Heart left ventricle (tissue), 16 donors: ENCODE measurements at regions not wholly inside any gene's neighbourhood (a gene's known extent, or its start where the extent isn't known, plus 50 kb on each side); places are given as distances from the start of the nearest gene placed in this dataset.

ENCODE experiments used
- ATAC-seq, 4 donors: fragments of 200-7000 bp; cut with Tn5 transposase; one replicate each; pipeline ENCODE4 v1.9.1; 2020 to 2022; ENCODE audit warnings: moderate library complexity in 4 of 4, mild to moderate bottlenecking in 3 of 4, moderate number of reproducible peaks in 1 of 4
- DNase-seq, 5 donors: peaks; one replicate each; pipeline ENCODE4 v3.0.0-alpha.2; 2020
- H3K27ac ChIP-seq, 12 donors: fragments of 200-600 bp; sonication (generic) in 4 of 12; one replicate each; pipeline versions ENCODE4 v1.5.0 to v1.8.0; 2016 to 2022; ENCODE audit warnings: mild to moderate bottlenecking in 2 of 12
- H3K27me3 ChIP-seq, 9 donors: fragments of 200-600 bp; sonication (generic) in 2 of 9; one replicate each; pipeline versions ENCODE4 v1.5.1 to v1.8.0; 2016 to 2022; ENCODE audit warnings: mild to moderate bottlenecking in 3 of 9
- H3K36me3 ChIP-seq, 9 donors: fragments of 200-600 bp; sonication (generic) in 2 of 9; one replicate each; pipeline versions ENCODE4 v1.5.0 to v1.8.0; 2018 to 2022; ENCODE audit warnings: mild to moderate bottlenecking in 2 of 9
- H3K4me1 ChIP-seq, 12 donors: fragments of 200-600 bp; sonication (generic) in 4 of 12; one replicate each; pipeline versions ENCODE4 v1.5.0 to v1.8.0; 2016 to 2022; ENCODE audit warnings: mild to moderate bottlenecking in 3 of 12
- H3K4me3 ChIP-seq, 12 donors: fragments of 200-600 bp; sonication (generic) in 4 of 12; one replicate each; pipeline versions ENCODE4 v1.5.0 to v1.8.0; 2017 to 2022; ENCODE audit warnings: mild to moderate bottlenecking in 9 of 12, moderate library complexity in 4 of 12
- H3K9me3 ChIP-seq, 12 donors: fragments of 200-600 bp; sonication (generic) in 4 of 12; one replicate each; pipeline versions ENCODE4 v1.5.0 to v1.8.0; 2016 to 2022; ENCODE audit warnings: mild to moderate bottlenecking in 1 of 12
- POLR2A ChIP-seq, 2 donors: fragments of 450-650 bp; IDR thresholded peaks; one replicate each; pipeline ENCODE4 v1.6.1; 2017; ENCODE audit warnings: antibody characterized with exemption in 2 of 2, mild to moderate bottlenecking in 2 of 2, moderate library complexity in 2 of 2
- WGBS, 4 donors: extraction: QIAGEN DNeasy Blood & Tissue Kit in 2 of 4; methylation state at CpG; one replicate each; pipeline versions ENCODE4 v1.1.5 to v1.1.7; 2013 to 2018; 5-methylcytosine and 5-hydroxymethylcytosine counted together
- intact Hi-C, 10 donors: fragments of 100-400 bp; cut with DNase I; formaldehyde crosslinking; loops; one replicate each; pipeline versions ENCODE4 v1.11.1 to v1.14.2; 2022
- TF ChIP-seq, protein P1 (sequence below), 12 donors: fragments of 200-600 bp; sonication (generic) in 4 of 12; IDR thresholded peaks; one replicate each; pipeline versions ENCODE4 v1.5.0 to v1.8.0; 2018 to 2022; ENCODE audit warnings: antibody characterized with exemption in 12 of 12, mild to moderate bottlenecking in 5 of 12
- donor health status: ischemic (EF 13 %, LVEDD 7.1; RV severe dilation, severe dysfunction).
- donor health status: healthy with polysubstance abuse.
- donor health status: DM: no; HTN: yes; CAD: no.
- donor health status: DM: no; HTN: no; CAD: no.
- donor health status: ischemic (EF 25% LVEDD 6.9; RV normal size, moderate dysfunction).
- donor health status: ischemic (EF 25% LVEDD 5.7; RV mildly dilated, moderate dysfunction).
- donor health status: healthy.
- donor health status: DM: yes; HTN: yes; CAD: no.
- donor health status: ischemic (EF 35%, LVEDD 5.7; RV mildly dilated, moderate dysfunction).
- donor health status: nonischemic (EF 11% LVEDD 7.7; RV severe dilation, severe dysfunction).
- donor health status: DM: yes; HTN: yes; CAD: no.
- donor health status: PGD.
- donor health status: ischemic (EF 29% LVEDD 5.4; RV normal size, mild dysfunction).
- donor health status: nonischemic (EF 23%, LVEDD 6.1; RV moderate dilation, normal function).

- DNase-seq = peak; percentile 82 to 87 (median 87)
- intact Hi-C loops = no loop called here
- Histone ChIP-seq H3K4me1 (peaks cover 0 to 25% (median 12%) of the 10 kb centered on the region in 12 donors), H3K9me3 (no peaks in the 10 kb centered on the region), H3K27ac (peak overlapping the region; percentile 34 to 83 (median 76)), H3K4me3 (peak overlapping the region in 7 of 12 donors; percentile 3 to 36 (median 18)), H3K36me3 (no peaks in the 10 kb centered on the region), H3K27me3 (no peaks in the 10 kb centered on the region)
- TF ChIP-seq, protein P1, sequence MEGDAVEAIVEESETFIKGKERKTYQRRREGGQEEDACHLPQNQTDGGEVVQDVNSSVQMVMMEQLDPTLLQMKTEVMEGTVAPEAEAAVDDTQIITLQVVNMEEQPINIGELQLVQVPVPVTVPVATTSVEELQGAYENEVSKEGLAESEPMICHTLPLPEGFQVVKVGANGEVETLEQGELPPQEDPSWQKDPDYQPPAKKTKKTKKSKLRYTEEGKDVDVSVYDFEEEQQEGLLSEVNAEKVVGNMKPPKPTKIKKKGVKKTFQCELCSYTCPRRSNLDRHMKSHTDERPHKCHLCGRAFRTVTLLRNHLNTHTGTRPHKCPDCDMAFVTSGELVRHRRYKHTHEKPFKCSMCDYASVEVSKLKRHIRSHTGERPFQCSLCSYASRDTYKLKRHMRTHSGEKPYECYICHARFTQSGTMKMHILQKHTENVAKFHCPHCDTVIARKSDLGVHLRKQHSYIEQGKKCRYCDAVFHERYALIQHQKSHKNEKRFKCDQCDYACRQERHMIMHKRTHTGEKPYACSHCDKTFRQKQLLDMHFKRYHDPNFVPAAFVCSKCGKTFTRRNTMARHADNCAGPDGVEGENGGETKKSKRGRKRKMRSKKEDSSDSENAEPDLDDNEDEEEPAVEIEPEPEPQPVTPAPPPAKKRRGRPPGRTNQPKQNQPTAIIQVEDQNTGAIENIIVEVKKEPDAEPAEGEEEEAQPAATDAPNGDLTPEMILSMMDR (IDR thresholded peaks at IDR 0.05) = no peak
- TF ChIP-seq POLR2A (IDR thresholded peaks at IDR 0.05) = no peak
- WGBS, 4 donors = 23 to 54% (median 39%) methylated on average over 8 of the region's 8 CpGs
- ATAC-seq = peak; percentile 87 to 95 (median 92)
These were observed 278.6 kb downstream of the ARHGAP12 start for GRCh38 chr10:31650010-31650409.

DNA sequence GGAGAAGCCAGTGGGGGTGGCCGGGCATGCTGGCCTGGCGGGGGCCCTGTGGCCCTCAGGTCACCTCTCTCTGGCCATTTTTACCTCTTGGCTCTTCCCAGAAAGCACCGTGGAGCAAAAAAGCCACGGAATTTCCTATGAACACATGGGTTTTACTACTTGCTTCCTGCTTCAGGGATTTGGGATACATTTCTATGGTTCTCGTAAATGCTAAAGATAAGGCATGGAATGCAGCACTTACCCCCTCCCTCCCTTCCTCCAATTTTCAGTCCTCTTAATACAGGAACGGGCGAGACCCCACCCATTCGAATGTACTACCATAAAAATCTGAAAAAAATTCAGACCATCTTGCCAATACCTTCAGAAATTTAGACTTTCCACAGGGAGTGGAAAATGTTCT lies 279.7 kb downstream of the ARHGAP12 start:
- 62 to 71% (median 67%) methylated on average over 8 of the region's 8 CpGs for WGBS, 4 donors
- no peak for DNase-seq
- Histone ChIP-seq H3K4me3 (no peak overlapping the region), H3K4me1 (peaks cover 0 to 25% (median 12%) of the 10 kb centered on the region in 12 donors), H3K27me3 (no peaks in the 10 kb centered on the region), H3K9me3 (no peaks in the 10 kb centered on the region), H3K36me3 (no peaks in the 10 kb centered on the region), H3K27ac (peak overlapping the region in 10 of 12 donors; percentile 27 to 83 (median 76))
- TF ChIP-seq, protein P1 (IDR thresholded peaks at IDR 0.05) = no peak
- peak in 3 of 4 donors; percentile 14 to 21 (median 15) for ATAC-seq
- intact Hi-C loops = no loop called here

- DNase-seq (no peak), ATAC-seq (no peak)
- no peaks in the 10 kb centered on the region for H3K36me3 ChIP-seq
- 76 to 85% (median 82%) methylated on average over 5 of the region's 5 CpGs for WGBS, 4 donors
- no peaks in the 10 kb centered on the region for H3K27me3 ChIP-seq
- intact Hi-C loops = no loop called here
- no peak overlapping the region for H3K27ac ChIP-seq
- H3K9me3 ChIP-seq = no peaks in the 10 kb centered on the region
- no peak overlapping the region for H3K4me3 ChIP-seq
- TF ChIP-seq POLR2A (IDR thresholded peaks at IDR 0.05) = no peak
- TF ChIP-seq, protein P1 (IDR thresholded peaks at IDR 0.05) = no peak
- H3K4me1 ChIP-seq = peaks cover 0 to 25% (median 12%) of the 10 kb centered on the region in 12 donors
These were observed 280.8 kb downstream of the ARHGAP12 start for GRCh38 chr10:31647861-31648260.

GRCh38 chr10:31646519-31646918 lies 282.1 kb downstream of the ARHGAP12 start:
- Histone ChIP-seq H3K27ac (no peak overlapping the region), H3K27me3 (no peaks in the 10 kb centered on the region), H3K9me3 (peaks cover 0 to 5% (median 0%) of the 10 kb centered on the region in 12 donors), H3K4me1 (peaks cover 0 to 25% (median 12%) of the 10 kb centered on the region in 12 donors), H3K36me3 (no peaks in the 10 kb centered on the region), H3K4me3 (no peak overlapping the region)
- ATAC-seq (no peak), DNase-seq (no peak)
- 92 to 98% (median 96%) methylated on average over 4 of the region's 4 CpGs for WGBS, 4 donors
- intact Hi-C loops = no loop called here
- TF ChIP-seq, protein P1 (IDR thresholded peaks at IDR 0.05) = no peak
- TF ChIP-seq POLR2A (IDR thresholded peaks at IDR 0.05) = no peak
